Activated B cell treated with CpG ODN at 0.5 μM for 24 hours (primary cell): ENCODE measurements at regions not wholly inside any gene's neighbourhood (a gene's known extent, or its start where the extent isn't known, plus 50 kb on each side); places are given as distances from the start of the nearest gene placed in this dataset.

ENCODE experiments used
- ATAC-seq: fragments of 200-7000 bp; cut with Tn5 transposase; one replicate; pipeline ENCODE4 v1.10.0; 2021; ENCODE audit warnings: low read depth, mild to moderate bottlenecking, moderate library complexity
- CTCF ChIA-PET: fragments of 350-600 bp; sonication (Branson Sonifier 250); formaldehyde crosslinking; loops from one replicate; lab custom pipeline; 2021; ENCODE audit warnings: antibody characterized with exemption; lab: Charles Lee
- POLR2A ChIA-PET: fragments of 350-600 bp; sonication (Branson Sonifier 250); formaldehyde crosslinking; loops from one replicate; lab custom pipeline; 2021; ENCODE audit warnings: antibody characterized with exemption; lab: Charles Lee
- DNase-seq: peaks from one replicate; pipeline ENCODE4 v3.0.0; 2022
- H3K27ac Mint-ChIP-seq: one replicate; pipeline ENCODE4 v1.8.0; 2020; ENCODE audit warnings: mixed read lengths
- H3K27me3 Mint-ChIP-seq: one replicate; pipeline ENCODE4 v1.8.0; 2021; ENCODE audit warnings: mixed read lengths
- H3K36me3 Mint-ChIP-seq: one replicate; pipeline ENCODE4 v1.8.0; 2021; ENCODE audit warnings: low read depth, mixed read lengths
- H3K4me1 Mint-ChIP-seq: one replicate; pipeline ENCODE4 v1.8.0; 2021; ENCODE audit warnings: mixed read lengths
- H3K4me3 Mint-ChIP-seq: one replicate; pipeline ENCODE4 v1.8.0; 2020; ENCODE audit warnings: mild to moderate bottlenecking, mixed read lengths
- H3K9me3 Mint-ChIP-seq: one replicate; pipeline ENCODE4 v1.8.0; 2020; ENCODE audit warnings: mixed read lengths
- intact Hi-C: fragments of 100-400 bp; cut with micrococcal nuclease; formaldehyde crosslinking; loops from one replicate; pipeline ENCODE4 v1.15.1; 2024
- TF ChIP-seq, protein P1 (sequence below): fragments of 200-600 bp; IDR thresholded peaks from one replicate; pipeline ENCODE4 v1.8.0; 2022; ENCODE audit warnings: antibody characterized with exemption, mild to moderate bottlenecking

DNA sequence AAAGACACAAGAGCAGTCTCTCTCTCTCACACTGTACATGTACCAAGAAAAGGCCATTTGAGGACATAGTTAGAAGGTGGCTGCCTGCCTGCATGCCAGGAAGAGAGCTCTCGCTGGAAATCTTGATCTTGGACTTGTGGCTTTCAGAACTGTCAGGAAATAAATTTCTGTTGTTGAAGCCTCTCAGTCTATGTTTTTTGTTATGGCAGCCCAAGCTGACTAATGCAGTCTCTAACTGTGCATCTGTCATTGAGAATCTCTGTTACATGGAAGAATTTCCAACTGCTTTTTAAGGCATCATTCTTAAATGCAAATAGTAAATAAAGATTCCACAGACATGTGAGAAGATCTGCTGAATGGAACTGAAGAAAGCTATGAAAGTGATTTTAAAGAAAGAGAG is 198.3 kb downstream of the PCDH10 start:
- TF ChIP-seq, protein P1, sequence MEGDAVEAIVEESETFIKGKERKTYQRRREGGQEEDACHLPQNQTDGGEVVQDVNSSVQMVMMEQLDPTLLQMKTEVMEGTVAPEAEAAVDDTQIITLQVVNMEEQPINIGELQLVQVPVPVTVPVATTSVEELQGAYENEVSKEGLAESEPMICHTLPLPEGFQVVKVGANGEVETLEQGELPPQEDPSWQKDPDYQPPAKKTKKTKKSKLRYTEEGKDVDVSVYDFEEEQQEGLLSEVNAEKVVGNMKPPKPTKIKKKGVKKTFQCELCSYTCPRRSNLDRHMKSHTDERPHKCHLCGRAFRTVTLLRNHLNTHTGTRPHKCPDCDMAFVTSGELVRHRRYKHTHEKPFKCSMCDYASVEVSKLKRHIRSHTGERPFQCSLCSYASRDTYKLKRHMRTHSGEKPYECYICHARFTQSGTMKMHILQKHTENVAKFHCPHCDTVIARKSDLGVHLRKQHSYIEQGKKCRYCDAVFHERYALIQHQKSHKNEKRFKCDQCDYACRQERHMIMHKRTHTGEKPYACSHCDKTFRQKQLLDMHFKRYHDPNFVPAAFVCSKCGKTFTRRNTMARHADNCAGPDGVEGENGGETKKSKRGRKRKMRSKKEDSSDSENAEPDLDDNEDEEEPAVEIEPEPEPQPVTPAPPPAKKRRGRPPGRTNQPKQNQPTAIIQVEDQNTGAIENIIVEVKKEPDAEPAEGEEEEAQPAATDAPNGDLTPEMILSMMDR, result no peak
- peaks cover 8% of the 10 kb centered on the region for H3K9me3 Mint-ChIP-seq
- intact Hi-C loops, result no loop called here
- ChIA-PET CTCF (no interaction called here), POLR2A (no interaction called here)
- H3K4me3 Mint-ChIP-seq, result no peak overlapping the region
- no peak overlapping the region for H3K27ac Mint-ChIP-seq
- H3K4me1 Mint-ChIP-seq, result no peaks in the 10 kb centered on the region
- H3K36me3 Mint-ChIP-seq, result no peaks in the 10 kb centered on the region
- no peaks in the 10 kb centered on the region for H3K27me3 Mint-ChIP-seq
- ATAC-seq (no peak), DNase-seq (no peak)

DNA sequence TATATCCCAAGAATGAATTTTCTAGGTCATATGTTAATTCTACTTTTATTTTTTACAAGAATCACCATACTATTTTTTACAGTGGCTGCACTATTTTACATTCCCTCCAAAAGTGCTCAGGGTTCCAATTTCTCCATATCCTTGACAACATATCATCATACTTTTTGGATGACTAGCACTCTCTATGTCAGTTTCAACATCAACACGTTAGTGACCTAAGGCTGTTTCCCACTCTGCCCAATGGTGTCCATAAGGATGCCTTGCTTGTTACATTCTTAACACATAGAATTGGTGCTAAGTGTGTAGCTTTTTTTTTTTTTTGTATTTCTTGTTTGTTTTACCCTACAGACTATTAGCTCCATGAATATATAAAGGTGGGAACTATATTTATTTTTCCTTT is 175.4 kb downstream of the PCDH10 start:
- H3K9me3 Mint-ChIP-seq, result peaks cover 4% of the 10 kb centered on the region

DNA sequence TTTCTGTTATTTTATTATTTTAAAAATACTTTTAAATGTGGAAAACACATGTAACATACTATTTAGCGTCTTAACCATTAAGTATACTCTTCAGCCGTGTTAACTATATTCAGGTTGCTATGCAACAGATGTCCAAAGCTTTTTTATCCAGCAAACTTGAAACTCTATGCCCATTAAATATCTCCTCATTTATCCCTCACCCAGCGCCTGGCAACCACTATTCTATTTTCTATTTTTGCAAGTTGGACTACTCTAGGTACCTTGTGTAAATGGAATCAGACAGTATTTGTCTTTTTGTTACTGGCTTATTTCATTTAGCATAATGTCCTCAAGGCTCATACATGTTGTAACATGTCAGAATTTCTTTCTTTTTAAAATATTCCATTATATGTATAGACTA is 174.6 kb downstream of the PCDH10 start:
- H3K4me1 Mint-ChIP-seq, result no peaks in the 10 kb centered on the region
- no peak overlapping the region for H3K4me3 Mint-ChIP-seq
- intact Hi-C loops, result no loop called here
- DNase-seq, result no peak
- ChIA-PET POLR2A (no interaction called here), CTCF (no interaction called here)
- no peak overlapping the region for H3K27ac Mint-ChIP-seq
- H3K36me3 Mint-ChIP-seq, result no peaks in the 10 kb centered on the region
- peaks cover 3% of the 10 kb centered on the region for H3K9me3 Mint-ChIP-seq
- ATAC-seq, result no peak
- H3K27me3 Mint-ChIP-seq, result no peaks in the 10 kb centered on the region
- TF ChIP-seq, protein P1, result no peak

More for the DNA sequence above, 175.4 kb downstream of the PCDH10 start:
- intact Hi-C loops, result no loop called here
- no peak overlapping the region for H3K4me3 Mint-ChIP-seq
- no peak for DNase-seq
- CTCF ChIA-PET, result no interaction called here
- no peak for ATAC-seq
- TF ChIP-seq, protein P1, result no peak
- no peaks in the 10 kb centered on the region for H3K36me3 Mint-ChIP-seq
- POLR2A ChIA-PET, result interaction anchor here (0.7 kb wide), 1 partner anchor 1867 kb away, joined by 3 read pairs; no protein-coding TSS in a partner anchor
- no peak overlapping the region for H3K27ac Mint-ChIP-seq
- H3K4me1 Mint-ChIP-seq, result no peaks in the 10 kb centered on the region
- H3K27me3 Mint-ChIP-seq, result no peaks in the 10 kb centered on the region

DNA sequence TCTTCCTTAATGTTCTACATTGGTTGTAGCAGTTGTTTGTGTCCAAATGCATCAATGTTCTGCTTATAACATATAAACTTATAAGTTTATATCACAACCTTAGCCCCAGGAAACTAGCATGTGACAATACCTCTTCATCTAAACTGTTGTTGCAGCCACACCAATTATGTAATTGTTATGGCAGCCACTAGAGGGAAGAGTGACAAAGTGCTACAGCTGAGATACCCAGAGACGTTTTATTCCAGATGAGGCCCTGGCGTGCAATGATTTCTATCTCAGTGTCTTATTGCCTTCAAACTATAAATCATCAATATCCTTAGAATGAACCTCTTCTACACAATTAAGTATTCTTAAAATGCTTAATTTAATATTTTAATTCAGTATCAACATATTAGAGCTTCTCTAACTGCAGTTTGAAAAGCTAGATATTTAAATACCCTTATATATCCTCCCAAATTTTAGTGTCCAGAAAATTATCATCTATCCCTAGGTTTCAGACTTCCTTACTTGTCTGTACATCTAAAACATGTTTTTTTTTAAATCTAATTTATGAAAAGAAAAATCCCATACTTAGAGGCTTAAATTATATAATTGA is 171.6 kb downstream of the PCDH10 start:
- no peaks in the 10 kb centered on the region for H3K27me3 Mint-ChIP-seq
- TF ChIP-seq, protein P1, result no peak
- no peak for DNase-seq

DNA sequence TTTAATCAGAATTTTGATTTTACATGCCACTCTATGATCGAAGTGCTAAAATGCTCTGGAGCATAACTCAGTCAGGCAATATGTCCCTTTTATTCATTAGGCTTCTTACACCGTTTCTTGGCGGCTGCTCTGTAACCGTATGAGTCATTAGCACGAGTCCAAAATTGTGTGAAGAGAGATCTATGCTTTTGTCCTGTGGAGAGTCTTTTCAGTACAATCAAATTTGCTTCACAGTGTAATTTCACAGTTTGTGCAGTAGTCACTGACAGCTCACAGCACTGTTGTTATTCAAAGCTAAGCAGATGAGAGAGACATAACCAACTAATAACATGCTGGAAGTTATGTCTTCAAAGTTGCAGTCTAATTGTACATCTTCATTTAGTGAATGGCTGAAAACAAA is 167.8 kb downstream of the PCDH10 start:
- Mint-ChIP-seq H3K27me3 (no peaks in the 10 kb centered on the region), H3K9me3 (no peaks in the 10 kb centered on the region), H3K27ac (no peak overlapping the region), H3K36me3 (no peaks in the 10 kb centered on the region), H3K4me1 (no peaks in the 10 kb centered on the region), H3K4me3 (no peak overlapping the region)
- ChIA-PET POLR2A (no interaction called here), CTCF (no interaction called here)
- TF ChIP-seq, protein P1, result no peak
- DNase-seq (no peak), ATAC-seq (no peak)
- intact Hi-C loops, result no loop called here

More for the DNA sequence above, 171.6 kb downstream of the PCDH10 start:
- H3K4me1 Mint-ChIP-seq, result no peaks in the 10 kb centered on the region
- POLR2A ChIA-PET, result no interaction called here
- ATAC-seq, result no peak
- H3K36me3 Mint-ChIP-seq, result no peaks in the 10 kb centered on the region
- H3K9me3 Mint-ChIP-seq, result no peaks in the 10 kb centered on the region
- intact Hi-C loops, result no loop called here
- H3K27ac Mint-ChIP-seq, result no peak overlapping the region
- H3K4me3 Mint-ChIP-seq, result no peak overlapping the region
- CTCF ChIA-PET, result no interaction called here
